Activated CD8-positive, alpha-beta T cell treated with anti-CD3 and anti-CD28 coated beads for 36 hours (primary cell): ENCODE measurements at regions not wholly inside any gene's neighbourhood (a gene's known extent, or its start where the extent isn't known, plus 50 kb on each side); places are given as distances from the start of the nearest gene placed in this dataset.

Experiments used
- ATAC-seq: fragments of 200-7000 bp; cut with Tn5 transposase; one replicate; pipeline ENCODE4 v1.10.0; 2021; ENCODE audit warnings: mild to moderate bottlenecking, moderate library complexity
- CTCF ChIA-PET: fragments of 350-600 bp; sonication (Branson Sonifier 250); formaldehyde crosslinking; loops from one replicate; lab custom pipeline; 2021; ENCODE audit warnings: antibody characterized with exemption; lab: Charles Lee
- POLR2A ChIA-PET: fragments of 350-600 bp; sonication (Branson Sonifier 250); formaldehyde crosslinking; loops from one replicate; lab custom pipeline; 2021; ENCODE audit warnings: antibody characterized with exemption; lab: Charles Lee
- DNase-seq: peaks from one replicate; pipeline ENCODE4 v3.0.0-alpha.2; 2020
- H3K27ac Mint-ChIP-seq: one replicate; pipeline ENCODE4 v1.8.0; 2021; ENCODE audit warnings: mild to moderate bottlenecking, mixed read lengths
- H3K27me3 Mint-ChIP-seq: one replicate; pipeline ENCODE4 v1.8.0; 2021; ENCODE audit warnings: mixed read lengths
- H3K36me3 Mint-ChIP-seq: one replicate; pipeline ENCODE4 v1.8.0; 2021; ENCODE audit warnings: low read depth, mixed read lengths
- H3K4me1 Mint-ChIP-seq: one replicate; pipeline ENCODE4 v1.8.0; 2021; ENCODE audit warnings: low read depth, mixed read lengths
- H3K4me3 Mint-ChIP-seq: one replicate; pipeline ENCODE4 v1.8.0; 2021; ENCODE audit warnings: mild to moderate bottlenecking, moderate library complexity, mixed read lengths
- H3K9me3 Mint-ChIP-seq: one replicate; pipeline ENCODE4 v1.8.0; 2021; ENCODE audit warnings: mixed read lengths
- intact Hi-C: fragments of 100-400 bp; cut with micrococcal nuclease; formaldehyde crosslinking; loops from one replicate; pipeline ENCODE4 v1.10.0; 2022
- TF ChIP-seq, protein P1 (sequence below): fragments of 200-600 bp; IDR thresholded peaks from one replicate; pipeline ENCODE4 v1.8.0; 2022; ENCODE audit warnings: antibody characterized with exemption, mild to moderate bottlenecking

DNA sequence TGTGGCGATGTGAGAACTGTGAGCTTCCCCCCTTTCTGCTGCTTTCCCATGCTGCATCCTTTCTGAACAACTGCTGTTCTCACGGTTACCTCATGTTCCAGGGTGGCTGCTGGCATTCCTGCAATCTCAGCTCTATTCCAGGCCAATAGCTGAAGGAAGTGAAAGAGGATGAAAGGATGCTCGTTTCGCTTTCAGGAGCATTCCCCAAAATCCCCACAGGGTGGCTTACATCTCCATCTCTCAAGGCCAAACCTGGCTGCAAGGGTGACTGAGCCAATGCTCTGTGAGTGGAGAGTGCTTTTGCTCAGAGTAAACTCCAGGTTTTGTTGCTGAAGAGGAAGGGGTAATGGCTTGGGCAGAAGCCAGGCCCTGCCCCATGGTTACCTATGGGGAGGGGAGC is 848.2 kb downstream of the BRD1 start:
- Mint-ChIP-seq H3K27me3 (peaks cover 10% of the 10 kb centered on the region), H3K4me3 (no peak overlapping the region), H3K27ac (no peak overlapping the region), H3K36me3 (no peaks in the 10 kb centered on the region), H3K4me1 (no peaks in the 10 kb centered on the region), H3K9me3 (no peaks in the 10 kb centered on the region)
- TF ChIP-seq, protein P1, sequence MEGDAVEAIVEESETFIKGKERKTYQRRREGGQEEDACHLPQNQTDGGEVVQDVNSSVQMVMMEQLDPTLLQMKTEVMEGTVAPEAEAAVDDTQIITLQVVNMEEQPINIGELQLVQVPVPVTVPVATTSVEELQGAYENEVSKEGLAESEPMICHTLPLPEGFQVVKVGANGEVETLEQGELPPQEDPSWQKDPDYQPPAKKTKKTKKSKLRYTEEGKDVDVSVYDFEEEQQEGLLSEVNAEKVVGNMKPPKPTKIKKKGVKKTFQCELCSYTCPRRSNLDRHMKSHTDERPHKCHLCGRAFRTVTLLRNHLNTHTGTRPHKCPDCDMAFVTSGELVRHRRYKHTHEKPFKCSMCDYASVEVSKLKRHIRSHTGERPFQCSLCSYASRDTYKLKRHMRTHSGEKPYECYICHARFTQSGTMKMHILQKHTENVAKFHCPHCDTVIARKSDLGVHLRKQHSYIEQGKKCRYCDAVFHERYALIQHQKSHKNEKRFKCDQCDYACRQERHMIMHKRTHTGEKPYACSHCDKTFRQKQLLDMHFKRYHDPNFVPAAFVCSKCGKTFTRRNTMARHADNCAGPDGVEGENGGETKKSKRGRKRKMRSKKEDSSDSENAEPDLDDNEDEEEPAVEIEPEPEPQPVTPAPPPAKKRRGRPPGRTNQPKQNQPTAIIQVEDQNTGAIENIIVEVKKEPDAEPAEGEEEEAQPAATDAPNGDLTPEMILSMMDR = no peak
- intact Hi-C loops = no loop called here
- ChIA-PET CTCF (no interaction called here), POLR2A (no interaction called here)
- DNase-seq = no peak
- no peak for ATAC-seq

DNA sequence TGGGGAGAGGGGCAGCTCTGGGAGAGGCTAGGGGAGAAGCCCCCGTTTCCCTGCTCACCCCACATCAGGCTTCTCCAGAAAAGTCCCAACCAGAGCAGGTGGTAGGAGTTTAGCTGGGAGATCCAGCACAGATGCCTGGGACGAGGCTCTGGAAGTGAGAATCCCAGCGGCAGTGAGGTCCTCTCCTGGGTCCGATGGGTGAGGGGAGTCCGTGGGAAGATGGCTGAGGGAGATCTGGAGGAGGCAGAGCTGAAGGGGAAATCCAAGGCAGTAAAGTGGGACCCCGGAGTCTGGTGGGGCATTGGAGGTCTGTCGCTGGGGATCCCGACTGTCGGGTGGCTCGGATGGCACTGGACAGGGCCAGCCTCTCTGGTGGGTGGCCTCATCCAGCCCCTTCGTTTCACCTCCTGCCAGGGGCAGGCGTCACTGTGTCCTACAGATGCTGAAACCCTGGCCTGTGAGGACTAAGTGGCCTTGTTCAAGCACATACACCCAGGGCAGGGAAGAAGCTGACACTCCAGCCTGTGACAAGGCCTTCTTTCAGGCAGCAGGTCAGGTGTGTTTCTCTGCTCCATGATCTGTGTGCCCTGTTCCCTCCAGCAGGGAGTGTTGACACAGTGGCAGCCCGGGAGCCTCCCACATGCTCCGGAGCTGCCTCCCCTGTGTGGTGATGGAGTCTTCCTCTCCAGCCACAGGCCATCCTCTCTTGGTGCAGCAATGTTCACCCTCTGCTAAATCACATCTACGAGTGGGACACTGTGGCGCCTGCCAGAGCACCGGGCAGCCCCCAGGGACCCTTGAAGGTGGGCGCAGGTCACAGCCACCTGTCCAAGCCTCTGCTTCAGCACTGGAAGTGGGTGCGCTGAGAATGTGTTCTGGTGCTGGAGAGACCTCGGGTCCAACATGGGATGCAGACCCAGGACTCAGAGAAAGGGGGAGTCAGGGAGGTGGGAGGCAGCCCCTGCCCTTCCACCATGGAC is 850.8 kb downstream of the BRD1 start:
- DNase-seq = no peak
- ChIA-PET CTCF (no interaction called here), POLR2A (no interaction called here)
- TF ChIP-seq, protein P1 = no peak
- Mint-ChIP-seq H3K27me3 (peaks cover 10% of the 10 kb centered on the region), H3K4me1 (no peaks in the 10 kb centered on the region), H3K27ac (no peak overlapping the region), H3K9me3 (no peaks in the 10 kb centered on the region), H3K36me3 (no peaks in the 10 kb centered on the region), H3K4me3 (no peak overlapping the region)
- no peak for ATAC-seq
- intact Hi-C loops = no loop called here

DNA sequence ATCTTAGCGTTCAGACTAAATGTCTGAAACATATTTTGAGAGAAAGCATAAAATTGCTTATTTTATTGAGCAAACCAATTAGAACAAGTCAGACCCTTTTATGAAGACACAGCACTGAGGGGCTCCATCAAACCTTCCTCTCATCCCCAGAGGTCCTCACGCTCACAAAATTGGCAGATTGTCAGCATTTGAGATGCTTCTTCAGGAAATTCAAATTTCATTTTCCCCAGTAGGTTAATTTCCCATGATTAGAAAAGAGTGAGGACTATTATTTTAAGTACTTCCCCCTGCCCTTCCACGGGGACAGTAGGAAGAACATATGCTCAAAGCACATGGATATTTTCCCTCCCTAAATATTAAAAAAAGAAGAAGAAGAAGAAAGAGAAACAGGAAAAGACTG is 851.8 kb downstream of the BRD1 start:
- TF ChIP-seq, protein P1 = no peak
- DNase-seq (no peak), ATAC-seq (no peak)
- Mint-ChIP-seq H3K4me3 (no peak overlapping the region), H3K36me3 (no peaks in the 10 kb centered on the region), H3K27me3 (peaks cover 10% of the 10 kb centered on the region), H3K4me1 (no peaks in the 10 kb centered on the region), H3K27ac (no peak overlapping the region), H3K9me3 (no peaks in the 10 kb centered on the region)
- ChIA-PET CTCF (no interaction called here), POLR2A (no interaction called here)
- intact Hi-C loops = no loop called here

DNA sequence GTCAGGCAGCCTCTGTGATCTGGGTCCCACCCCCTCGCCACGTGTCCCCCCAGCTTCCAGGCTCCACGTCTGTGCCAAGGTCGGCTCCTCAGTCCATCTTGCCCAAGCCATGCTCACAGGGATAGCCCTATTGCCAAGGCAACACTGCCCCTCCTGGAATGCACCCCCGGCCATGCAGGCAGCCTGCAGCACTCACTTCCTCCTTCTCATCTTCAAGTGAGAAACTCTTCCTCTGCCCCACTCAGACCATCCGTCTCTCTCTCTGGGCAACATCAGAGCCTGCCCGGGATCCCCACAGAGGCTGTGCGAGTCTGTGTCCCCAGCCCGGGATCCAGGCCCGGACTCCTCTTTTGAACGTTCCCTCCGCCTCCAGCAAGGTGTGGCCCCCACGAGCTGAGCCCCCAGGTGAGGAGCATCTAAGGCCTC is 852.3 kb downstream of the BRD1 start:
- POLR2A ChIA-PET = no interaction called here
- TF ChIP-seq, protein P1 = no peak
- H3K27ac Mint-ChIP-seq = no peak overlapping the region
- no peaks in the 10 kb centered on the region for H3K36me3 Mint-ChIP-seq
- DNase-seq = no peak
- H3K4me1 Mint-ChIP-seq = no peaks in the 10 kb centered on the region
- ATAC-seq = no peak
- CTCF ChIA-PET = no interaction called here
- peaks cover 9% of the 10 kb centered on the region for H3K27me3 Mint-ChIP-seq
- intact Hi-C loops = no loop called here
- H3K4me3 Mint-ChIP-seq = no peak overlapping the region
- no peaks in the 10 kb centered on the region for H3K9me3 Mint-ChIP-seq
